RWPE2 (cell line): ENCODE measurements at regions not wholly inside any gene's neighbourhood (a gene's known extent, or its start where the extent isn't known, plus 50 kb on each side); places are given as distances from the start of the nearest gene placed in this dataset.

Experiments
- ATAC-seq: fragments of 200-7000 bp; cut with Tn5 transposase; 3 replicates; pipeline ENCODE4 v1.9.1; 2021; ENCODE audit warnings: low read depth
- DNase-seq: peaks from one replicate; pipeline ENCODE4 v3.0.0-alpha.2; 2020; ENCODE audit warnings: low spot score
- H3K27ac ChIP-seq: fragments of 450-650 bp; 2 replicates; pipeline ENCODE4 v1.5.1; 2017; ENCODE audit warnings: mild to moderate bottlenecking; ENCODE audit not compliant: poor library complexity, severe bottlenecking
- H3K27me3 ChIP-seq: fragments of 250-450 bp; sonication (Bioruptor Pico); 2 replicates; pipeline ENCODE4 v1.5.1; 2021; ENCODE audit warnings: mild to moderate bottlenecking, moderate library complexity; ENCODE audit not compliant: insufficient read depth, poor library complexity, severe bottlenecking
- H3K36me3 ChIP-seq: fragments of 250-450 bp; sonication (Bioruptor Pico); 2 replicates; pipeline ENCODE4 v1.5.1; 2020; ENCODE audit warnings: low read depth, mild to moderate bottlenecking, moderate library complexity
- H3K4me1 ChIP-seq: fragments of 250-450 bp; sonication (Bioruptor Pico); 2 replicates; pipeline ENCODE4 v1.5.1; 2021; ENCODE audit warnings: mild to moderate bottlenecking, moderate library complexity; ENCODE audit not compliant: insufficient read depth, poor library complexity, severe bottlenecking
- H3K4me3 ChIP-seq: fragments of 250-450 bp; sonication (Bioruptor Pico); 2 replicates; pipeline ENCODE4 v1.5.1; 2021; ENCODE audit warnings: mild to moderate bottlenecking, moderate library complexity; ENCODE audit not compliant: severe bottlenecking
- H3K9me3 ChIP-seq: fragments of 250-450 bp; sonication (Bioruptor Pico); 2 replicates; pipeline ENCODE4 v1.5.1; 2021; ENCODE audit warnings: mild to moderate bottlenecking, moderate library complexity; ENCODE audit not compliant: severe bottlenecking
- TF ChIP-seq, protein P1 (sequence below): fragments of 450-650 bp; IDR thresholded peaks from one replicate; pipeline ENCODE4 v1.5.1; 2017; ENCODE audit warnings: mild to moderate bottlenecking, moderate library complexity; ENCODE audit not compliant: poor library complexity, severe bottlenecking

GRCh38 chr13:64311948-64312347 is 2896.3 kb upstream of the PCDH20 start:
- Histone ChIP-seq H3K36me3 (no peaks in the 10 kb centered on the region), H3K4me1 (no peaks in the 10 kb centered on the region), H3K4me3 (no peak overlapping the region), H3K27ac (no peak overlapping the region), H3K27me3 (no peaks in the 10 kb centered on the region), H3K9me3 (no peaks in the 10 kb centered on the region)
- TF ChIP-seq, protein P1, sequence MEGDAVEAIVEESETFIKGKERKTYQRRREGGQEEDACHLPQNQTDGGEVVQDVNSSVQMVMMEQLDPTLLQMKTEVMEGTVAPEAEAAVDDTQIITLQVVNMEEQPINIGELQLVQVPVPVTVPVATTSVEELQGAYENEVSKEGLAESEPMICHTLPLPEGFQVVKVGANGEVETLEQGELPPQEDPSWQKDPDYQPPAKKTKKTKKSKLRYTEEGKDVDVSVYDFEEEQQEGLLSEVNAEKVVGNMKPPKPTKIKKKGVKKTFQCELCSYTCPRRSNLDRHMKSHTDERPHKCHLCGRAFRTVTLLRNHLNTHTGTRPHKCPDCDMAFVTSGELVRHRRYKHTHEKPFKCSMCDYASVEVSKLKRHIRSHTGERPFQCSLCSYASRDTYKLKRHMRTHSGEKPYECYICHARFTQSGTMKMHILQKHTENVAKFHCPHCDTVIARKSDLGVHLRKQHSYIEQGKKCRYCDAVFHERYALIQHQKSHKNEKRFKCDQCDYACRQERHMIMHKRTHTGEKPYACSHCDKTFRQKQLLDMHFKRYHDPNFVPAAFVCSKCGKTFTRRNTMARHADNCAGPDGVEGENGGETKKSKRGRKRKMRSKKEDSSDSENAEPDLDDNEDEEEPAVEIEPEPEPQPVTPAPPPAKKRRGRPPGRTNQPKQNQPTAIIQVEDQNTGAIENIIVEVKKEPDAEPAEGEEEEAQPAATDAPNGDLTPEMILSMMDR = no peak
- DNase-seq (no peak), ATAC-seq (no peak)

GRCh38 chr13:64311112-64311511 is 2895.5 kb upstream of the PCDH20 start:
- no peaks in the 10 kb centered on the region for H3K36me3 ChIP-seq
- no peak overlapping the region for H3K27ac ChIP-seq
- ATAC-seq (no peak), DNase-seq (no peak)
- H3K9me3 ChIP-seq = no peaks in the 10 kb centered on the region
- no peaks in the 10 kb centered on the region for H3K27me3 ChIP-seq
- H3K4me3 ChIP-seq = no peak overlapping the region
- no peaks in the 10 kb centered on the region for H3K4me1 ChIP-seq
- TF ChIP-seq, protein P1 = no peak

- no peak for ATAC-seq
- H3K27ac ChIP-seq = no peak overlapping the region
- DNase-seq = no peak
- no peaks in the 10 kb centered on the region for H3K4me1 ChIP-seq
- no peaks in the 10 kb centered on the region for H3K27me3 ChIP-seq
- no peaks in the 10 kb centered on the region for H3K9me3 ChIP-seq
- TF ChIP-seq, protein P1 = no peak
- H3K36me3 ChIP-seq = no peaks in the 10 kb centered on the region
- H3K4me3 ChIP-seq = no peak overlapping the region
Measured at GRCh38 chr13:64305246-64305645, 2889.6 kb upstream of the PCDH20 start.

DNA sequence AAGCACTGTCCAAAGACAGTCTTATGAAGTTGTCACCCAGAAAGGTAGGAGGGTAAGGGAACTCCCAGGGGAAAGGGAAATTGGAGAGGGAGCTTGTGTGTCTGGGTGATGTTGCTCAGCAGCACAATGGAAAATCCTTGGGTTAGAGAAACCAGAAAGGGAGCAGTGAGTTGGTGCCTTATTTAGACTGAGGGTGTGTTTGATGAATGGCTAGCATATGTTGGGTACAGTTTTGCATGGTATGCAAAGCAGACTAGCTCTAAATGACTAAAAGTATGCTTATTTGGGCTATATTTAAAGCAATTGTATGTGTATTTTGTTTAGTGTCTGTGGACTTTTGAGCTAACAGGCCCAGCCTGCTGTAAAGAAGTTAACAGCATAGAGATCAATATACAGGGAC is 2884.6 kb upstream of the PCDH20 start:
- Histone ChIP-seq H3K4me3 (no peak overlapping the region), H3K36me3 (no peaks in the 10 kb centered on the region), H3K9me3 (no peaks in the 10 kb centered on the region), H3K27ac (no peak overlapping the region), H3K4me1 (no peaks in the 10 kb centered on the region), H3K27me3 (no peaks in the 10 kb centered on the region)
- DNase-seq (no peak), ATAC-seq (no peak)
- TF ChIP-seq, protein P1 = no peak

GRCh38 chr13:64293923-64294322 is 2878.3 kb upstream of the PCDH20 start:
- H3K27ac ChIP-seq = no peak overlapping the region
- no peak overlapping the region for H3K4me3 ChIP-seq
- TF ChIP-seq, protein P1 = no peak
- peaks cover 6% of the 10 kb centered on the region for H3K4me1 ChIP-seq
- DNase-seq (no peak), ATAC-seq (no peak)
- no peaks in the 10 kb centered on the region for H3K27me3 ChIP-seq
- no peaks in the 10 kb centered on the region for H3K9me3 ChIP-seq
- no peaks in the 10 kb centered on the region for H3K36me3 ChIP-seq
